ENCODE measurements at regions not wholly inside any gene's neighbourhood (a gene's known extent, or its start where the extent isn't known, plus 50 kb on each side); places are given as distances from the start of the nearest gene placed in this dataset.

GRCh38 chr1:4318720-4319119 lies 335.7 kb upstream of the AJAP1 start:
- TF ChIP-seq CTCF (IDR thresholded peaks at IDR 0.05; ENCODE audit: insufficient read depth, low read length, poor library complexity, severe bottlenecking) (no peak), EZH2phosphoT487 (conservative IDR thresholded peaks at IDR 0.05; ENCODE audit: low read length) (no peak)
